ENCODE measurements at regions not wholly inside any gene's neighbourhood (a gene's known extent, or its start where the extent isn't known, plus 50 kb on each side); places are given as distances from the start of the nearest gene placed in this dataset.
"Not testable (repeated sequence)": the region's sequence is repeated elsewhere in the genome, so short reads cannot be mapped to it uniquely, and the experiment has no call there.

GRCh38 chr18:37844209-37844970 lies 278.8 kb upstream of the CELF4 start:
- DNase-seq (ENCODE audit: low read depth), result no peak
- TF ChIP-seq CTCF (conservative IDR thresholded peaks at IDR 0.05; ENCODE audit: low read depth, low read length), result no peak

GRCh38 chr18:37838083-37838482 lies 272.5 kb upstream of the CELF4 start:
- DNase-seq (ENCODE audit: low read depth), result no peak
- TF ChIP-seq CTCF (conservative IDR thresholded peaks at IDR 0.05; ENCODE audit: low read depth, low read length), result no peak
- no peak overlapping the region for H3K4me3 ChIP-seq (ENCODE audit: low read depth, low read length)

More at GRCh38 chr18:37844209-37844970, 278.8 kb upstream of the CELF4 start:
- no peak overlapping the region for H3K4me3 ChIP-seq (ENCODE audit: low read depth, low read length)

- TF ChIP-seq CTCF (conservative IDR thresholded peaks at IDR 0.05; ENCODE audit: low read depth, low read length), result no peak
- DNase-seq (ENCODE audit: low read depth), result no peak
- no peak overlapping the region for H3K4me3 ChIP-seq (ENCODE audit: low read depth, low read length)
Measured at GRCh38 chr18:37836071-37836970, 270.7 kb upstream of the CELF4 start.

GRCh38 chr18:37832010-37832695 lies 266.6 kb upstream of the CELF4 start:
- not testable (repeated sequence) for H3K4me3 ChIP-seq (ENCODE audit: low read depth, low read length); DNase-seq (ENCODE audit: low read depth)

- no peak for DNase-seq (ENCODE audit: low read depth)
- H3K4me3 ChIP-seq (ENCODE audit: low read depth, low read length), result no peak overlapping the region
- TF ChIP-seq CTCF (conservative IDR thresholded peaks at IDR 0.05; ENCODE audit: low read depth, low read length), result no peak
Measured at GRCh38 chr18:37812961-37813360, 247.4 kb upstream of the CELF4 start.

- no peak for TF ChIP-seq CTCF (conservative IDR thresholded peaks at IDR 0.05; ENCODE audit: low read depth, low read length)
- DNase-seq (ENCODE audit: low read depth), result no peak
- no peak overlapping the region for H3K4me3 ChIP-seq (ENCODE audit: low read depth, low read length)
Measured at GRCh38 chr18:37805773-37806404, 240.3 kb upstream of the CELF4 start.
